H9 (cell line): ENCODE measurements at regions not wholly inside any gene's neighbourhood (a gene's known extent, or its start where the extent isn't known, plus 50 kb on each side); places are given as distances from the start of the nearest gene placed in this dataset.

Experiments
- DNase-seq: peaks from one replicate; pipeline ENCODE4 v3.0.0-alpha.2; 2017
- H2AFZ ChIP-seq: one replicate; pipeline ENCODE4 v1.6.1; 2013; ENCODE audit warnings: mild to moderate bottlenecking, low read length, control low read depth, moderate library complexity
- H2AK5ac ChIP-seq: 2 replicates; pipeline ENCODE4 v1.6.1; 2013; ENCODE audit warnings: low read length, control low read depth, mixed read lengths; ENCODE audit not compliant: insufficient read length
- H2BK120ac ChIP-seq: one replicate; pipeline ENCODE4 v1.6.1; 2013; ENCODE audit warnings: low read depth, mild to moderate bottlenecking, low read length, control low read depth, inconsistent platforms; ENCODE audit not compliant: poor library complexity, severe bottlenecking
- H2BK12ac ChIP-seq: 2 replicates; pipeline ENCODE4 v1.6.1; 2013; ENCODE audit warnings: low read length, control low read depth, mixed read lengths, low read depth; ENCODE audit not compliant: insufficient read length
- H2BK15ac ChIP-seq: 2 replicates; pipeline ENCODE4 v1.6.1; 2013; ENCODE audit warnings: low read depth, low read length, control low read depth
- H2BK20ac ChIP-seq: one replicate; pipeline ENCODE4 v1.6.1; 2013; ENCODE audit warnings: low read depth, mild to moderate bottlenecking, low read length, control low read depth, inconsistent platforms; ENCODE audit not compliant: poor library complexity, severe bottlenecking
- H2BK5ac ChIP-seq: 2 replicates; pipeline ENCODE4 v1.6.1; 2013; ENCODE audit warnings: low read length, control low read depth, mixed read lengths; ENCODE audit not compliant: insufficient read length
- H3K14ac ChIP-seq: 2 replicates; pipeline ENCODE4 v1.6.1; 2013; ENCODE audit warnings: low read length, control low read depth; ENCODE audit not compliant: insufficient read depth
- H3K18ac ChIP-seq: 2 replicates; pipeline ENCODE4 v1.6.1; 2013; ENCODE audit warnings: low read depth, mild to moderate bottlenecking, mixed read lengths, low read length, control low read depth; ENCODE audit not compliant: insufficient read length
- H3K23ac ChIP-seq: 2 replicates; pipeline ENCODE4 v1.6.1; 2013; ENCODE audit warnings: low read length, control low read depth, mixed read lengths, low read depth; ENCODE audit not compliant: insufficient read length
- H3K23me2 ChIP-seq: 2 replicates; pipeline ENCODE4 v1.6.1; 2013; ENCODE audit warnings: low read depth, mild to moderate bottlenecking, mixed read lengths, low read length, control low read depth; ENCODE audit not compliant: insufficient read length, poor library complexity, severe bottlenecking
- H3K27ac ChIP-seq: 2 replicates; pipeline ENCODE4 v1.5.1; 2013; ENCODE audit warnings: low read length, control low read depth, mixed read lengths, low read depth; ENCODE audit not compliant: insufficient read length
- H3K27me3 ChIP-seq: 2 replicates; pipeline ENCODE4 v1.6.1; 2013; ENCODE audit warnings: low read length, control low read depth, inconsistent platforms; ENCODE audit not compliant: insufficient read depth
- H3K4ac ChIP-seq: 2 replicates; pipeline ENCODE4 v1.6.1; 2013; ENCODE audit warnings: low read depth, mild to moderate bottlenecking, control low read depth, inconsistent platforms, low read length, moderate library complexity
- H3K4me1 ChIP-seq: 2 replicates; pipeline ENCODE4 v1.6.1; 2013; ENCODE audit warnings: low read length, control low read depth, inconsistent platforms; ENCODE audit not compliant: insufficient read depth
- H3K4me2 ChIP-seq: 2 replicates; pipeline ENCODE4 v1.6.1; 2013; ENCODE audit warnings: low read length, control low read depth, mixed read lengths; ENCODE audit not compliant: insufficient read length, insufficient read depth
- H3K56ac ChIP-seq: 2 replicates; pipeline ENCODE4 v1.6.1; 2013; ENCODE audit warnings: low read depth, mild to moderate bottlenecking, mixed read lengths, low read length, control low read depth; ENCODE audit not compliant: insufficient read length
- H3K79me1 ChIP-seq: 2 replicates; pipeline ENCODE4 v1.6.1; 2013; ENCODE audit warnings: low read depth, mild to moderate bottlenecking, moderate library complexity, low read length, control low read depth, inconsistent platforms; ENCODE audit not compliant: insufficient read depth, poor library complexity, severe bottlenecking
- H3K79me2 ChIP-seq: 2 replicates; pipeline ENCODE4 v1.6.1; 2013; ENCODE audit warnings: low read length, control low read depth, inconsistent platforms; ENCODE audit not compliant: insufficient read depth
- H3K9ac ChIP-seq: 2 replicates; pipeline ENCODE4 v1.6.1; 2013; ENCODE audit warnings: low read length, control low read depth, mixed read lengths; ENCODE audit not compliant: insufficient read length; ENCODE audit errors: extremely low read depth
- H3K9me3 ChIP-seq: one replicate; pipeline ENCODE4 v1.6.1; 2013; ENCODE audit warnings: low read depth, low read length, inconsistent platforms; ENCODE audit not compliant: control insufficient read depth
- H3T11ph ChIP-seq: one replicate; pipeline ENCODE4 v1.6.1; 2013; ENCODE audit warnings: mild to moderate bottlenecking, low read length, control low read depth, inconsistent platforms
- H4K20me1 ChIP-seq: one replicate; pipeline ENCODE4 v1.6.1; 2013; ENCODE audit not compliant: control insufficient read depth, insufficient read length, insufficient read depth
- H4K5ac ChIP-seq: 2 replicates; pipeline ENCODE4 v1.6.1; 2013; ENCODE audit warnings: low read depth, mild to moderate bottlenecking, mixed read lengths, low read length, control low read depth; ENCODE audit not compliant: insufficient read length
- H4K8ac ChIP-seq: replicated peaks from 2 replicates; pipeline ENCODE4 v1.6.1; 2013; ENCODE audit warnings: low read length, control low read depth, mixed read lengths, low read depth; ENCODE audit not compliant: insufficient read length
- H4K91ac ChIP-seq: 2 replicates; pipeline ENCODE4 v1.6.1; 2013; ENCODE audit warnings: low read depth, mild to moderate bottlenecking, moderate library complexity, mixed read lengths, low read length, control low read depth; ENCODE audit not compliant: insufficient read length
- H3K27ac Mint-ChIP-seq, 3 experiments: 2 replicates in 2 of 3; 3 replicates in 1 of 3; pipeline ENCODE4 v1.8.0; 2020 to 2021; ENCODE audit warnings: mixed read lengths in 3 of 3, mild to moderate bottlenecking in 1 of 3, moderate library complexity in 1 of 3
- H3K27me3 Mint-ChIP-seq: 2 replicates; pipeline ENCODE4 v1.8.0; 2021; ENCODE audit warnings: low read depth, mild to moderate bottlenecking, moderate library complexity, mixed read lengths
- H3K36me3 Mint-ChIP-seq, 3 experiments: 2 replicates in 2 of 3; 3 replicates in 1 of 3; pipeline ENCODE4 v1.8.0; 2020 to 2021; ENCODE audit warnings: low read depth in 3 of 3, mixed read lengths in 3 of 3; ENCODE audit not compliant: insufficient read depth in 1 of 3
- H3K4me1 Mint-ChIP-seq, 2 experiments: 2 replicates each; pipeline ENCODE4 v1.8.0; 2020; ENCODE audit warnings: mixed read lengths in 2 of 2
- H3K4me3 Mint-ChIP-seq, 2 experiments: 2 replicates in 1 of 2; 3 replicates in 1 of 2; pipeline ENCODE4 v1.8.0; 2020 to 2021; ENCODE audit warnings: mild to moderate bottlenecking in 2 of 2, mixed read lengths in 2 of 2, moderate library complexity in 1 of 2
- H3K9me3 Mint-ChIP-seq, 2 experiments: 2 replicates in 1 of 2; 3 replicates in 1 of 2; pipeline ENCODE4 v1.8.0; 2020; ENCODE audit warnings: mild to moderate bottlenecking in 2 of 2, mixed read lengths in 2 of 2, moderate library complexity in 1 of 2
- CTCF ChIP-seq: fragments of 200-600 bp; sonication (generic); conservative IDR thresholded peaks from 3 replicates; pipeline ENCODE4 v1.8.0; 2021; ENCODE audit warnings: antibody characterized with exemption, mild to moderate bottlenecking
- WGBS: extraction: QIAGEN DNeasy Blood & Tissue Kit; methylation state at CpG from one replicate; pipeline ENCODE4 v1.1.7; 2013; ENCODE audit warnings: missing lambda C conversion rate, low lambda C conversion rate, mixed read lengths; ENCODE audit not compliant: insufficient read length; ENCODE audit errors: extremely low coverage; 5-methylcytosine and 5-hydroxymethylcytosine counted together

- Histone ChIP-seq H3K14ac (no peak overlapping the region), H2BK20ac (no peak overlapping the region), H3K4me1 (no peaks in the 10 kb centered on the region), H2BK15ac (no peak overlapping the region), H3K27me3 (no peaks in the 10 kb centered on the region), H4K8ac (no peak overlapping the region), H3K79me1 (no peaks in the 10 kb centered on the region), H2BK12ac (no peak overlapping the region), H3K23ac (no peak overlapping the region), H2AFZ (no peak overlapping the region), H2AK5ac (no peak overlapping the region), H4K20me1 (no peaks in the 10 kb centered on the region), H2BK5ac (no peak overlapping the region), H3K23me2 (no peaks in the 10 kb centered on the region), H3K9ac (no peak overlapping the region), H3K4ac (no peak overlapping the region), H4K91ac (no peak overlapping the region), H3K79me2 (no peaks in the 10 kb centered on the region), H3T11ph (no peak overlapping the region), H4K5ac (no peak overlapping the region), H3K9me3 (no peaks in the 10 kb centered on the region), H3K56ac (no peak overlapping the region), H3K18ac (no peak overlapping the region), H2BK120ac (no peak overlapping the region), H3K4me2 (no peak overlapping the region), H3K27ac (no peak overlapping the region)
- no peak for DNase-seq
- Mint-ChIP-seq H3K9me3 (no peaks in the 10 kb centered on the region), H3K4me1 (peaks cover 0 to 5% of the 10 kb centered on the region in 2 experiments; a peak in 2 of 4 replicates), H3K27me3 (peaks cover 4% of the 10 kb centered on the region; the same call in 1 of the 2 replicates), H3K36me3 (no peaks in the 10 kb centered on the region), H3K27ac (peak overlapping the region in 1 of 3 experiments; percentile 60; a peak in 1 of 7 replicates), H3K4me3 (no peak overlapping the region)
- WGBS, result no CpG with 5 or more reads among the region's 6 CpGs
- no peak for TF ChIP-seq CTCF
These were observed 151.3 kb upstream of the SULF2 start for GRCh38 chr20:47936612-47937011.
